Right atrium auricular region (tissue), 2 donors: ENCODE measurements at regions not wholly inside any gene's neighbourhood (a gene's known extent, or its start where the extent isn't known, plus 50 kb on each side); places are given as distances from the start of the nearest gene placed in this dataset.
"Not testable (repeated sequence)": the region's sequence is repeated elsewhere in the genome, so short reads cannot be mapped to it uniquely, and the experiment has no call there.

Experiments used
- DNase-seq: peaks from one replicate; pipeline ENCODE4 v3.0.0-alpha.2; 2019; ENCODE audit warnings: low spot score
- H3K27ac ChIP-seq, 2 donors: fragments of 200-600 bp; sonication (generic); 1 replicate in 1 of 2; 2 replicates in 1 of 2; pipeline ENCODE4 v1.5.1; 2016 to 2019
- H3K27me3 ChIP-seq, 2 donors: fragments of 200-600 bp; sonication (generic); one replicate each; pipeline versions ENCODE4 v1.5.1 to v1.6.0; 2017 to 2019
- H3K36me3 ChIP-seq: fragments of 200-600 bp; sonication (generic); one replicate; pipeline ENCODE4 v1.5.1; 2016
- H3K4me1 ChIP-seq, 2 donors: fragments of 200-600 bp; sonication (generic); one replicate each; pipeline versions ENCODE4 v1.5.1 to v1.6.0; 2017 to 2019
- H3K4me3 ChIP-seq, 2 donors: fragments of 200-600 bp; sonication (generic); 1 replicate in 1 of 2; 2 replicates in 1 of 2; pipeline ENCODE4 v1.5.1; 2017 to 2019; ENCODE audit warnings: mild to moderate bottlenecking in 1 of 2, moderate library complexity in 1 of 2
- H3K9me3 ChIP-seq, 2 donors: fragments of 200-600 bp; sonication (generic); one replicate each; pipeline ENCODE4 v1.5.1; 2019
- CTCF ChIP-seq, 2 donors: fragments of 200-600 bp; sonication (generic); IDR thresholded peaks; one replicate each; pipeline ENCODE4 v1.5.1; 2019; ENCODE audit warnings: antibody characterized with exemption in 2 of 2

DNA sequence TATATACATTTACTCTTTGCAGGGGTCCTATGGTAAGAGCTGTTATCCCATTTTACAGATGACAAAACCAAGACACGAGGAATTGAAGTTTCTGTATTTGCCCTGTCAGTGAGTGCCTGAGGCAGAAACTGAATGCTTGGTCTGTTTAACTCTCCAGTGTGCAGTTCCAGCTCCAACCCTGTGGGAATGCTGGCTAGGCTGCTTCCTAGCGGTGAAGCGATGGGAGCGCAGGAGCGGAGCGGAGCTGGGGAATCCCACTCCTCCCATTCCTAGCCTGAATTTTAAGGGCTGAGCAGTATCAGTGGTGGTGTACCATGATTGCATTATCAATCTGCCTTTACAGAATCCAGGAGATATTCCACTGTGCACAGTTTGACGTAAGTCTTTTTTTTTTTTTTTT, 202.3 kb downstream of the LRRC70 start:
- Histone ChIP-seq H3K27me3 (no peaks in the 10 kb centered on the region), H3K9me3 (no peaks in the 10 kb centered on the region)
- DNase-seq = no peak

DNA sequence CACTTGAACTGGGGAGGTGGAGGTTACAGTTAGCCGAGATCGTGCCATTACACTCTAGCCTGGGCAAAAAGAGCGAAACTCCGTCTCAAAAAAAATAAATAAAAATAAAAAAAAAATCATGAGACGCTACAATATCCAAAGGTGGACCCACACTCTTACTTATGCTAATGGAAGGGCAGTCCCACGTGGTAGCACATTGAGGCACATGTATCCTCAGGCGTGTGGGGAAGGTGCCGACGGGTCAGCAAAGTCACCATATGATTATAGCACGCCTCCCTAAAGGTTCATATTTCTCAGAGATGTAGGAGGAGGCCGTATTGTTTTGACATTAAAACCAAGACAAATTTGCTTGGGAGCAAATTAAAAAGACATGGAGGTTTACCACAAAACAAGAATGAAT, 201.6 kb downstream of the LRRC70 start:
- DNase-seq = no peak
- Histone ChIP-seq H3K27me3 (no peaks in the 10 kb centered on the region), H3K27ac (no peak overlapping the region), H3K9me3 (no peaks in the 10 kb centered on the region), H3K36me3 (no peaks in the 10 kb centered on the region), H3K4me1 (no peaks in the 10 kb centered on the region), H3K4me3 (no peak overlapping the region)
- TF ChIP-seq CTCF (IDR thresholded peaks at IDR 0.05) = no peak

More for the DNA sequence above, 202.3 kb downstream of the LRRC70 start:
- no peak overlapping the region for H3K4me3 ChIP-seq
- H3K27ac ChIP-seq = no peak overlapping the region
- H3K36me3 ChIP-seq = no peaks in the 10 kb centered on the region
- H3K4me1 ChIP-seq = no peaks in the 10 kb centered on the region
- no peak for TF ChIP-seq CTCF (IDR thresholded peaks at IDR 0.05)

- no peaks in the 10 kb centered on the region for H3K27me3 ChIP-seq
- H3K36me3 ChIP-seq = no peaks in the 10 kb centered on the region
- no peak for DNase-seq
- no peaks in the 10 kb centered on the region for H3K9me3 ChIP-seq
- no peak overlapping the region for H3K4me3 ChIP-seq
- no peaks in the 10 kb centered on the region for H3K4me1 ChIP-seq
- no peak overlapping the region for H3K27ac ChIP-seq
- TF ChIP-seq CTCF (IDR thresholded peaks at IDR 0.05) = peak; percentile 58 to 82
These were observed 200.4 kb downstream of the LRRC70 start for GRCh38 chr5:62779010-62779422.

- H3K4me3 ChIP-seq = no peak overlapping the region
- no peaks in the 10 kb centered on the region for H3K27me3 ChIP-seq
- no peak overlapping the region for H3K27ac ChIP-seq
- no peak for DNase-seq
- H3K4me1 ChIP-seq = no peaks in the 10 kb centered on the region
- no peaks in the 10 kb centered on the region for H3K36me3 ChIP-seq
- TF ChIP-seq CTCF (IDR thresholded peaks at IDR 0.05) = no peak
- H3K9me3 ChIP-seq = no peaks in the 10 kb centered on the region
These were observed 199.8 kb downstream of the LRRC70 start for GRCh38 chr5:62778316-62779009.

DNA sequence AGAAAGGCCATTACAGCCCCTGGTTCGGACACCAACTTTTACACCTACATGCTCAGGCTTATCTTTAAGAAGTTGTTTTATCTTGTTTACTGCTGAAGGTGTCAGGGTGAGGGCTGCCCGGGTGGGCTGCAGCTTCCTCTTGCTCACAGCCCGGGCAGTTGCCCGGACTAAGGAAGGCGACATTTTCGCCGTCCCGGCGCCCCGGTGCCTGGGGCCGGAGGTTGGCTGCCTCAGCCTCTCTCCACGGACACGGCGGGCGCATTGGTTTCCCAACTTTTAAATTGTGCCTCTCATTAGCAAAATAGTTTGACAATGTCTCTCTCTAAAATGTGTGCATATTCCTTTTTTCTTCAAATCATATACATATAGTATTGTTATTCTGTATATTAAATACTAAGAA, 198.5 kb downstream of the LRRC70 start:
- not testable (repeated sequence) for DNase-seq, H3K27ac ChIP-seq, H3K4me3 ChIP-seq, H3K4me1 ChIP-seq, H3K27me3 ChIP-seq, H3K36me3 ChIP-seq, H3K9me3 ChIP-seq

GRCh38 chr5:62776592-62776991, 198.0 kb downstream of the LRRC70 start:
- H3K27ac ChIP-seq, H3K4me3 ChIP-seq, DNase-seq, H3K36me3 ChIP-seq, H3K27me3 ChIP-seq, H3K4me1 ChIP-seq, H3K9me3 ChIP-seq: not testable (repeated sequence)

GRCh38 chr5:62773460-62773859, 194.8 kb downstream of the LRRC70 start:
- DNase-seq = no peak
- H3K4me3 ChIP-seq = no peak overlapping the region

More at GRCh38 chr5:62773460-62773859, 194.8 kb downstream of the LRRC70 start:
- no peak for TF ChIP-seq CTCF (IDR thresholded peaks at IDR 0.05)
- H3K4me1 ChIP-seq = no peaks in the 10 kb centered on the region
- no peaks in the 10 kb centered on the region for H3K9me3 ChIP-seq
- no peaks in the 10 kb centered on the region for H3K27me3 ChIP-seq
- H3K36me3 ChIP-seq = no peaks in the 10 kb centered on the region
- no peak overlapping the region for H3K27ac ChIP-seq
